GM18508 (cell line): ENCODE measurements at regions not wholly inside any gene's neighbourhood (a gene's known extent, or its start where the extent isn't known, plus 50 kb on each side); places are given as distances from the start of the nearest gene placed in this dataset.

Experiments
- ATAC-seq: cut with Tn5 transposase; IDR thresholded peaks from one replicate; pipeline ENCODE4 v1.9.1; 2021; ENCODE audit warnings: moderate number of reproducible peaks; ENCODE audit not compliant: insufficient read depth, unreplicated experiment

DNA sequence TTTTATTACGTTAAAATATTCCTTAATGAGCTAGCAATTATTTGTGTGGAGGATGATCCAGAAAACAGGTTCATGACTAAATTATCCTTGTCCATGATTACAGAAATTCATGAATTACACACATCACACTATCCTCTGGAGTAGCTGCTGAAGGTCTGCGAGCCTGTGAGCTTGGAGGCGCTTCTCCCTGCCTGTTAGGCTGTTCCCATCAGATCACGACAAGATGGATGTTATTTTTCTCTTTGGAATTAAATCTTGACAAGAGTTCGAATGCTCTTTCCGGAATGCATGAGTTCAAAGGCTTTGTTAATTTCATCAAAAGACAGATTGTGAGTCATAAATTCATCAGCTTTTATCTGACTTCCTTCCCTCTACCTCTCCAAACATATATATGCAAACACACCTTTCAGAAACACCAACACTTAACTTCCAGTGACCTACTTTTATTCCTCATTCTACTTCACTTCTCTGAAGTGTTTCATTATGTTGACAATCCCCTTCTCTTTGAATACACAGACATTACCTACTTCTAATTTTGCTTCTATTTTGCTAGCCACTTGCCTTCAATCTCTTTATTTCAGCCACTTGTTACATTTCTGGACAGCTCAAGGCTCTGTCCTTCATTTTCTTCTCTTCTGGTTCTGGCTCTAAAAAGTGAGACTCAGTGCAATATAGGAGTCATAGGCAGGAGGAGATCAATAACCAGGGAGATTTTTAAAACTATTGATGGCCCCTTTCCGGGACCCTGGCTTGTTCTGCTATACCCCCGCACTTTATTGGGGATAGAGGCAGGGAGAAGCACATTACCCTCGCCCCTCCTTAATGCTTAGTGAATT lies 274.6 kb downstream of the BTG1 start:
- ATAC-seq, result no peak

GRCh38 chr12:91868054-91868453 lies 277.6 kb downstream of the BTG1 start:
- ATAC-seq, result no peak

- ATAC-seq, result no peak
Measured at GRCh38 chr12:91866566-91866965, 279.1 kb downstream of the BTG1 start.

DNA sequence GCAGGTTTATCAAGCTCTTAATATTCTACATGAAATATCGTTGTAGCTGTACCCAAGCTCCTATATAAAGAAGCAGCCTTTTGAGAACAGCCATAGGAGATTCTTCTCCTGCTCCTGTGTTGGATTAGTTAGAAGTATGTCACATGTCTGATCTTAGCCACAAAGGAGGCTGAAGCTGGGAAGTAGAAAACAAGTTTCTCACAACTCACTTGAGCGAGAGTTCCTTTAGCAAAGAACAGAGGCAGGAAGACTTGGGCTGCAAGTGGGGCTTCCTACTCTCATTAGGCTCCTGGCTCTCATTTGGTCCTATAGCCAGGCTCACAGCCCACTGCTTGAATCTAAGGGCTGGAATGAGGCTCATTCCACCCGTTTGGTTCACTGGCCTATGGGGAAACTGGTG lies 281.9 kb downstream of the BTG1 start:
- ATAC-seq, result no peak

DNA sequence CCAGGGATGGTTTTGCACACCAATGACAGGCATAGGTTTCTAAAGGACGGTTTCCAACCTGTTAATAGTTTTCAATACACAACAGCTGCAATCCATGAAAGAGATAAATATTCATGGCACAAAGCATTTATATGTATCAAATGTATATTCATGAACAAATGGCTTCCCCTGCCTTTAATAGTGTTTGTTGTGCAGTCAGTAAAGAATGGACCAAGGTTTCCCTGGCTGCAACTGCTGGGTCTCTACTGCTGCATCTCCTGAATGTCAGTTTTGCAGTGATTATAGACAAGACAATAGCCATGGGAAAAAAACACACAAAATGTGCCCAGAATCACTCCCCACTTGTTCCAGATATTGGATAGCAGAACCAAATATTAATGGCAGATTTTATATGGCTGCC lies 284.1 kb downstream of the BTG1 start:
- no peak for ATAC-seq

DNA sequence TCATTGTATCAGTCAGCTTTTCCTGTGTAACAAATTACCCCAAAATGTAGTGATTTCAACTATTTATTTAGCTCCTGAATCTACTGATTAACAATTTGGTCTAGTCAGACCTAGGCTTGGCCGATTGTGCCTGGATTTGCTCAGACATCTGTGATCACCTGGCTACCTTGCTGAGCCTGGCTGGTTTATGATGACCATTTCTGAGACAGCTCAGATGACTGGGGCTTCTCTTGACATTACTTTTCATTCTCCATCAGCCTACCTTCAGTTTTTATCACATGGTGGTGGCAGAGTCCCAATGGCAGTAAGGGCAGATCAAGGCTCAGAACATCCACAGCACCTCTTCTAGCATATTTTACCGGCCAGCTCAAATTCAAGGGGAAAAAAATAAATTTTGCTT lies 286.3 kb downstream of the BTG1 start:
- ATAC-seq, result no peak

- ATAC-seq, result no peak
Measured at GRCh38 chr12:91857813-91858542, 287.7 kb downstream of the BTG1 start.

DNA sequence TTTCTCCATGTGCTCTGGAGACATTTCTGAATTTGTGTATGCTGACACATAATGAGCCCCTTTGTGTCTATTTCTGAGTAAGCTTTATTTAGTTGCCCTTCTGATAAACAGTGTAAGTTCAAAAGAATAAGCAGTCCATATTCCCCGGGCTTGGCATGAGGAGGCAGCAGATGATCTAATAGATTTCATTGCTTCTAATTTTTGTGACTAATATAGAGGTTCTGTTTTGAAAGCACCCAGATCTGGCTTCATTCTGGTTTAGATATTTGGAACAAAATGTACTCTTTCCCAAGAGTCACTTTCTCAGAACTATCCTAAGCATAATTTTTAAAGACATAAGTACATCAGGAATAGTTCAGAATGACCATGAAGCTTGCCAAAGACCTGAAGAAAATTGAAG lies 290.9 kb downstream of the BTG1 start:
- ATAC-seq, result no peak

DNA sequence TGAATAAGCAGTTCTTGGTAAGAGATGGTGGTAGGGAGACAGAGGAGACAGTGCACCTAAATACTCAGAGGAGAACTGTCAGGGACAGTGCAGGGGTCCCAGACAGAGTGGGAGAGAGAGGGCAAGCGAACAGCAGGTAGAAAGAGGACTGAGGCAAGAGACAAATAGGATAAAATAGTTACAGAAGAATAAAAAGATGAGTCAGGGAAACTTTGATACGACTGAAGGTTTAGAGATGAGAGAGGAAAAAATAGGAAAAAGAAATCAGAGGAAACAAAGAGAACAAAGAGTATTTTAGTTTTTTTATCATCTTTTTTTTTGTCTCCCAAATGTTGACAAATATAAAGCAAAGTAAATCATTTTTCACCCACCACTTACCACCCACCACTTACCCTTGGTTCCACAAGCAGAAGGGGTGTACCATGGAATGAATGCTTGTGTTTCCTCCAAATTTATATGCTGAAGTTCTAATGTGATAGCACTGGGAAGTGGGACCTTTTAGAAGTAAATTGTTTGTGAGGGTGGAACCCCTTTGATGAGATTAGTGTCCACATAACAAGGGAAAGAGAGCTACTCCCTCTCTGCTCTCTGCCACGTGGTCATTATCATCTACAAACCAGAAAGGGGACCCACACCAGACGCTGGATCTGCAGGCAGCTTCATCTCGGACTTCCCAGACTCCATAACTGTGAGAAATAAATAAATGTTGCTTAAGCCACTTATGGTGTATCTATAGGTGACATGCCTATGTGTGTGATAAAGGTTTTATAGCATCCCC lies 292.1 kb downstream of the BTG1 start:
- no peak for ATAC-seq

DNA sequence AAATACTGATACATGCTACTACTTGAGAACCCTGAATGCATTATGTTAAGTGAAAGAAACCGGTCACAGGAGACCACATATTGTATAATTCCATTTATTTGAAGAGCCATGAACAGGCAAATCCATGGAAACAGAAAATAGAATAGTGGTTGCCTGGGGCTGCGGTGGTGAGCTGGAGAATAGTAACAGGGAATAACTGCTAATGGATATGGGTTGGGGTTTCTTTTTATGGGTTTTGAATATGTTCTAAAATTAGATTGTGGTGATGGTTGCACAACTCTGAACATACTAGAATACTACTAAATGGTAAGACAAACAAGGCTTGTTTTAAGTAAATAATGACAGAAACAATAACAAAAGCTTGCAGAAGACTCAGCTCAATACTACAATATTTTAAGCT lies 293.0 kb downstream of the BTG1 start:
- no peak for ATAC-seq

DNA sequence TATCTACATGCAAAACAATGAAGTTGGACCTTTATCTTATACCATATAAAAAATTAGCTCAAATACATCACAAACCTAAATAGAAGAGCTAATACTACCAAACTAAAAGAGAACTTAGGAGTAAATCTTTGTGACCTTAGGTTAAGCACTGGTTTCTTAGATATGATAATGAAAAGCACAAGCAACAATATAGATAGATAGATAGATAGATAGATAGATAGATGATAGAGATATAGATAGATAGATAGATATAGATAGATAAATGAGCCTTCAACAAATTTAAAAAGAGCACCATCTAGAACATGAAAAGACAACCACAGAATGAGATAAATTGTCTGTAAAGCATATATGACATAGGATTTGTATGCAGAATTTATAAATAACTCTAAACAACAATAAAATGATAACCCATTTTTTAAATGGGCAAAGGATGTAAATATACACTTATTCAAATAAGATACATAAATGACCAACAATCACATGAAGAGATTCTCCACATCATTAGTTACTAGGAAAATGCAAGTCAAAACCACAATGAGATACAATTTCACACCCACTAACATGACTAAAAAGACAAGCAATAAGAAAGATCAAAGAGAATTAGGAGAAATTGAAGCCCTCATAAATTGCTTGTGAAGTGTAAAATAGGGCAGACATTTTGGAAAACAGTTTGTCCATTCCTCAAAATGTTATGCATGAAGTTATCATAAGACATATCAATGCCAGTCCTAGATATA lies 293.7 kb downstream of the BTG1 start:
- ATAC-seq, result no peak

DNA sequence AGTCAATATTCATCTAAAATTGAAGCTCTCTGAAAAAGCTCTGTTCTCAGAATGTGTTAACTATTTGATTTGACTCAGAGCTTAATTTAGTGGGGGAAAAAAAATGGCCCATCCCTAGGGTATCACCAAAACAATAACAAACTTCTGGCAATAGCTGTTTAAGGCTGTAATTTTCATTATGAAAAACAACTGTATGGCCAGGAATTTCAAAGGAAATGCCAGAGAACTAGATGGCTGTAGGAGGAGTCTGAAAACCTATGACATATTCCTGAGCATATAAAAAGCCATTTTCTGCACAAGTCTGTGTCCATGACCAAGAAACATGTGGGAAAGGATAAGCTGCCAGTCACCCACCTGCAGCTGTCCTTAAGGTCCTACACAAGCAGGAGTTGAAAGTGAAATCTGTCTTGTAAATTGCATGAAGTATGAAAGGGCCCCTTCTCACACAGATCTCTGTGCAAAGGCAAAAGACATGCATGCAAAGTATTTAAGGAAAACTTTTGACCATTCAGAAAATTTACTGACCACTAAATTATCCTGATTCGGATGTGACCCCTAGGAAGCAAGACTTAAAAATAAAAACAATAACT lies 299.1 kb downstream of the BTG1 start:
- no peak for ATAC-seq

- no peak for ATAC-seq
Measured at GRCh38 chr12:91845365-91845764, 300.3 kb downstream of the BTG1 start.

DNA sequence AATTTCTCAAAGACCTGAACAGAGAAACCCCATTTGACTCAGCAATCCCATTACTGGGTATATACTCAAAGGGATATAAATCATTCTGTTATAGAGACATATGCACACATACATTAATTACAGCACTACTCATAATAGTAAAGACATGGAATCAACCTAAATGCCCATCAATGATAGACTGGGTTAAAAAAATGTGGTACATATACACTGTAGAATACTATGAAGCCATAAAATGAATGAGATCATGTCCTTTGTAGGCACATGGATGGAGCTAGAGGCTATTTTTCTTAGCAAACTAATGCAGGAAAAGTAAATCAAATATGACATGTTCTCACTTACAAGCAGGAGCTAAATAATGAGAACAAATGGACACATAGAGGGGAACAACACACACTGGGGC lies 303.8 kb downstream of the BTG1 start:
- ATAC-seq, result no peak

DNA sequence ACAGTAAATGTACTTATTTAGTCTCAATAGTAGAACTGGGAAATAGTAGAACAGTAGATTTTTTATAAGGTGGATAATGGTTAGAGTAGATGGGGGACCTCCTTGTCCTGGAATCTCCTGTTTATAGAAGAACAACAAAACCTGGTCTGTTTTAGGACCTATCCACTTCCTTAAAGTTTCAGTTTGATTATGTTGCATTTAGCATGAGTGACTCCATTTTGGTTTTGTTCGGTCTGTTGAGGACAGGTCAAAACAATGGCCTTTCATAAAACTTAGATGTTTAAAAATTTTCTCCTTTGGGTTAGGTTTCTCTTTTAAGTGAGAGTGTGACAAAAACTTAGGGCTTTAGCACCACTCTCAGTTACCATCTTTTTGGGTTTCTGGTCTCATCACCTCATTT lies 308.9 kb downstream of the BTG1 start:
- no peak for ATAC-seq

GRCh38 chr12:91836264-91836663 lies 309.4 kb downstream of the BTG1 start:
- ATAC-seq, result no peak

GRCh38 chr12:91835693-91836092 lies 310.0 kb downstream of the BTG1 start:
- ATAC-seq, result no peak

DNA sequence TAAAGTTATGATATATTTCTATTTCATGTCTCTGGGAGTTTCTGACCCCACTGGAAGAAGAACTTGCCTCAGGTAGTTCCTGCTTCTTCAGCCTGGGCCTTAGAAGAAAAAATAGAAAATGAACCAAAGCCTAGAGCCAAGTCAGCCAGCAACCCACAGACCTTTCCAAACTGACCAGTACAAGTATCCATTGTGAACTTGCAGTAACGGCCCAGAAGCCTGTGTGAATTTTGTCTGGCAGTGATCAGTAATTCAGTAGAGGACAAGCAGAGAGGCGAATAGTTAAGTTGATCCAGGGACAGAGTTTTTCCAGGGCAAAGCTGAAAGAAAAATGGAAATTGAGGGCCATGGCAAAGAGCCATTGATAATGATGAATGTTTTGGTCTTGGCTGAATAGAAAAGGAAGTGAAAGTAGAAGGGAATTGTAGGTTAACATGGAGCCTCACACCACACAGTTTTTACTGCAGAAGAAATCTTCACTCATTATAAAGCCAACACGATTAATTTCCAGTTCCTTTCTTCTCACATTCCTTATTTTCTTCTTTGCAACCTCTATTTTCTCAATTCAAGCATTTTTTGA lies 311.8 kb downstream of the BTG1 start:
- no peak for ATAC-seq

- no peak for ATAC-seq
Measured at GRCh38 chr12:91825999-91826398, 319.6 kb downstream of the BTG1 start.

GRCh38 chr12:91824991-91825390 lies 320.7 kb downstream of the BTG1 start:
- ATAC-seq, result no peak
